ENCODE measurements at regions not wholly inside any gene's neighbourhood (a gene's known extent, or its start where the extent isn't known, plus 50 kb on each side); places are given as distances from the start of the nearest gene placed in this dataset.

DNA sequence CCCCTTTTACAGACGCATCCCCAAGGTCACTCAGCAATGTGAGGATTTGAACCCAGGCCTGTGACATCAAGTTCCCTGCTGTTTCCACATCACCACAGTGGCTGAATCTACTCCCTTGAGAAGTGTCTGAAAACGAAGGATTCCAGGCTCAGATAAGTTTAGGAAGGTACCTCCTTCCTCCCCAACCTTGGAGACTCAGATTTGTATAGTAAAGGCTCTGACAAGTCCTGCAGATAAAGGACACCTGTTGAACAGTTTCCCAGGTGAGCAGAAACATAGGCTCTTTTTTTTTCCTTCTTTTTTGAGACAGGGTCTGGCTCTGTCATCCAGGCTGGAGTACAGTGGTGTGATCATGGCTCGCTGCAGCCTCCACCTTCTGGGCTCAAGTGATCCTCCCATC, 56.4 kb upstream of the PTPRS start:
- no peak for TF ChIP-seq TAF1 (IDR thresholded peaks at IDR 0.05; ENCODE audit: borderline replicate concordance, insufficient read depth, low read length)
- TF ChIP-seq POLR2AphosphoS5 (IDR thresholded peaks at IDR 0.05; ENCODE audit: low read depth, low read length), result no peak
- TF ChIP-seq, protein P1, sequence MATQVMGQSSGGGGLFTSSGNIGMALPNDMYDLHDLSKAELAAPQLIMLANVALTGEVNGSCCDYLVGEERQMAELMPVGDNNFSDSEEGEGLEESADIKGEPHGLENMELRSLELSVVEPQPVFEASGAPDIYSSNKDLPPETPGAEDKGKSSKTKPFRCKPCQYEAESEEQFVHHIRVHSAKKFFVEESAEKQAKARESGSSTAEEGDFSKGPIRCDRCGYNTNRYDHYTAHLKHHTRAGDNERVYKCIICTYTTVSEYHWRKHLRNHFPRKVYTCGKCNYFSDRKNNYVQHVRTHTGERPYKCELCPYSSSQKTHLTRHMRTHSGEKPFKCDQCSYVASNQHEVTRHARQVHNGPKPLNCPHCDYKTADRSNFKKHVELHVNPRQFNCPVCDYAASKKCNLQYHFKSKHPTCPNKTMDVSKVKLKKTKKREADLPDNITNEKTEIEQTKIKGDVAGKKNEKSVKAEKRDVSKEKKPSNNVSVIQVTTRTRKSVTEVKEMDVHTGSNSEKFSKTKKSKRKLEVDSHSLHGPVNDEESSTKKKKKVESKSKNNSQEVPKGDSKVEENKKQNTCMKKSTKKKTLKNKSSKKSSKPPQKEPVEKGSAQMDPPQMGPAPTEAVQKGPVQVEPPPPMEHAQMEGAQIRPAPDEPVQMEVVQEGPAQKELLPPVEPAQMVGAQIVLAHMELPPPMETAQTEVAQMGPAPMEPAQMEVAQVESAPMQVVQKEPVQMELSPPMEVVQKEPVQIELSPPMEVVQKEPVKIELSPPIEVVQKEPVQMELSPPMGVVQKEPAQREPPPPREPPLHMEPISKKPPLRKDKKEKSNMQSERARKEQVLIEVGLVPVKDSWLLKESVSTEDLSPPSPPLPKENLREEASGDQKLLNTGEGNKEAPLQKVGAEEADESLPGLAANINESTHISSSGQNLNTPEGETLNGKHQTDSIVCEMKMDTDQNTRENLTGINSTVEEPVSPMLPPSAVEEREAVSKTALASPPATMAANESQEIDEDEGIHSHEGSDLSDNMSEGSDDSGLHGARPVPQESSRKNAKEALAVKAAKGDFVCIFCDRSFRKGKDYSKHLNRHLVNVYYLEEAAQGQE (IDR thresholded peaks at IDR 0.05; ENCODE audit: insufficient read depth in 1 of 2, low read depth in 2 of 2, low read length in 2 of 2), result no peak
- TF ChIP-seq SIN3A (IDR thresholded peaks at IDR 0.05; ENCODE audit: borderline replicate concordance, insufficient read depth, low read length), result no peak

Measured in PFSK-1 (cell line).